Heart right ventricle (tissue), 16 donors: ENCODE measurements at regions not wholly inside any gene's neighbourhood (a gene's known extent, or its start where the extent isn't known, plus 50 kb on each side); places are given as distances from the start of the nearest gene placed in this dataset.

Experiments used
- ATAC-seq, 8 donors: fragments of 200-7000 bp; cut with Tn5 transposase; one replicate each; pipeline ENCODE4 v1.9.1; 2020; ENCODE audit warnings: mild to moderate bottlenecking in 8 of 8, moderate library complexity in 8 of 8, moderate number of reproducible peaks in 1 of 8
- DNase-seq, 2 donors: peaks; one replicate each; pipeline ENCODE4 v3.0.0-alpha.2; 2020
- H3K27ac ChIP-seq, 10 donors: fragments of 200-600 bp; sonication (generic) in 2 of 10; one replicate each; pipeline versions ENCODE4 v1.5.0 to v1.8.0; 2020 to 2022; ENCODE audit warnings: mild to moderate bottlenecking in 3 of 10
- H3K27me3 ChIP-seq, 7 donors: fragments of 200-600 bp; one replicate each; pipeline ENCODE4 v1.8.0; 2021 to 2022; ENCODE audit warnings: mild to moderate bottlenecking in 2 of 7
- H3K36me3 ChIP-seq, 9 donors: fragments of 200-600 bp; sonication (generic) in 1 of 9; one replicate each; pipeline versions ENCODE4 v1.5.0 to v1.8.0; 2020 to 2022; ENCODE audit warnings: mild to moderate bottlenecking in 2 of 9
- H3K4me1 ChIP-seq, 9 donors: fragments of 200-600 bp; sonication (generic) in 1 of 9; one replicate each; pipeline versions ENCODE4 v1.5.0 to v1.8.0; 2020 to 2022; ENCODE audit warnings: mild to moderate bottlenecking in 4 of 9
- H3K4me3 ChIP-seq, 10 donors: fragments of 200-600 bp; sonication (generic) in 2 of 10; one replicate each; pipeline versions ENCODE4 v1.5.0 to v1.8.0; 2020 to 2022; ENCODE audit warnings: mild to moderate bottlenecking in 7 of 10, moderate library complexity in 2 of 10
- H3K9me3 ChIP-seq, 11 donors: fragments of 200-600 bp in 10 of 11; sonication (generic) in 2 of 11; one replicate each; pipeline versions ENCODE4 v1.5.0 to v1.8.0; 2013 to 2022; ENCODE audit warnings: mild to moderate bottlenecking in 2 of 11, control low read depth in 1 of 11, moderate library complexity in 1 of 11
- WGBS, 2 donors: extraction: QIAGEN DNeasy Blood & Tissue Kit; methylation state at CpG; one replicate each; pipeline ENCODE4 v1.1.7; 2013; ENCODE audit warnings: inconsistent platforms in 1 of 2; 5-methylcytosine and 5-hydroxymethylcytosine counted together
- intact Hi-C, 10 donors: fragments of 100-400 bp; cut with DNase I; formaldehyde crosslinking; loops; one replicate each; pipeline versions ENCODE4 v1.11.1 to v1.14.2; 2022
- TF ChIP-seq, protein P1 (sequence below), 9 donors: fragments of 200-600 bp; sonication (generic) in 2 of 9; IDR thresholded peaks; one replicate each; pipeline versions ENCODE4 v1.5.0 to v1.8.0; 2021 to 2022; ENCODE audit warnings: antibody characterized with exemption in 9 of 9, mild to moderate bottlenecking in 5 of 9, moderate library complexity in 1 of 9
- donor health status: Arrhythmogenic right ventricular cardiomyopathy.
- donor health status: ischemic (EF 13 %, LVEDD 7.1; RV severe dilation, severe dysfunction).
- donor health status: healthy with polysubstance abuse.
- donor health status: DM: no; HTN: yes; CAD: no.
- donor health status: DM: no; HTN: no; CAD: no.
- donor health status: ischemic (EF 25% LVEDD 6.9; RV normal size, moderate dysfunction).
- donor health status: ischemic (EF 25% LVEDD 5.7; RV mildly dilated, moderate dysfunction).
- donor health status: healthy.
- donor health status: DM: yes; HTN: yes; CAD: no.
- donor health status: Ischemic cardiomyopathy.
- donor health status: ischemic (EF 35%, LVEDD 5.7; RV mildly dilated, moderate dysfunction).
- donor health status: nonischemic (EF 11% LVEDD 7.7; RV severe dilation, severe dysfunction).
- donor health status: DM: yes; HTN: yes; CAD: no.
- donor health status: PGD.
- donor health status: ischemic (EF 29% LVEDD 5.4; RV normal size, mild dysfunction).
- donor health status: nonischemic (EF 23%, LVEDD 6.1; RV moderate dilation, normal function).

DNA sequence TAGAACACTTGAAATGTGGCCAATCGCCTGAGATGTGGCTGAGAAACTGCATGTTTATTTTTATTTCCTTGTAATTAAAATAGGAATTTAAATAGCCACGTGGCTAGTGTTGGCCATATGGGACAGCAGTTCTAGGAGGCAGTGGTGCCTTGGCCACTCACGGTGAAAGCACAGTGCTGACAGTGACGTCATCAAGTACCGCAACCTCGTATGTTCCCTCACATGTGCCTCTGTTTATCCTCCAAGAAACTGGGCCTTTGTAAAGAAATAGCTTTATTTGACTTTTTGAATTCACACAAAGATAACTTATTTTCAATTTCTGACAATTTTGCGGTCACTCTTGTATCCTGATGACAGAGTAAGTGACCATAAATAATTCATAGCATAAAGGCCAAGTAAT is 575.0 kb downstream of the DCDC2C start:
- Histone ChIP-seq H3K9me3 (peaks cover 0 to 8% (median 0%) of the 10 kb centered on the region in 11 donors), H3K36me3 (no peaks in the 10 kb centered on the region), H3K4me3 (no peak overlapping the region), H3K27me3 (peaks cover 0 to 4% (median 0%) of the 10 kb centered on the region in 7 donors), H3K4me1 (no peaks in the 10 kb centered on the region), H3K27ac (no peak overlapping the region)
- intact Hi-C loops, result no loop called here
- 77 to 80% methylated on average over 7 of the region's 7 CpGs for WGBS, 2 donors
- DNase-seq (no peak), ATAC-seq (no peak)
- TF ChIP-seq, protein P1, sequence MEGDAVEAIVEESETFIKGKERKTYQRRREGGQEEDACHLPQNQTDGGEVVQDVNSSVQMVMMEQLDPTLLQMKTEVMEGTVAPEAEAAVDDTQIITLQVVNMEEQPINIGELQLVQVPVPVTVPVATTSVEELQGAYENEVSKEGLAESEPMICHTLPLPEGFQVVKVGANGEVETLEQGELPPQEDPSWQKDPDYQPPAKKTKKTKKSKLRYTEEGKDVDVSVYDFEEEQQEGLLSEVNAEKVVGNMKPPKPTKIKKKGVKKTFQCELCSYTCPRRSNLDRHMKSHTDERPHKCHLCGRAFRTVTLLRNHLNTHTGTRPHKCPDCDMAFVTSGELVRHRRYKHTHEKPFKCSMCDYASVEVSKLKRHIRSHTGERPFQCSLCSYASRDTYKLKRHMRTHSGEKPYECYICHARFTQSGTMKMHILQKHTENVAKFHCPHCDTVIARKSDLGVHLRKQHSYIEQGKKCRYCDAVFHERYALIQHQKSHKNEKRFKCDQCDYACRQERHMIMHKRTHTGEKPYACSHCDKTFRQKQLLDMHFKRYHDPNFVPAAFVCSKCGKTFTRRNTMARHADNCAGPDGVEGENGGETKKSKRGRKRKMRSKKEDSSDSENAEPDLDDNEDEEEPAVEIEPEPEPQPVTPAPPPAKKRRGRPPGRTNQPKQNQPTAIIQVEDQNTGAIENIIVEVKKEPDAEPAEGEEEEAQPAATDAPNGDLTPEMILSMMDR (IDR thresholded peaks at IDR 0.05), result no peak

DNA sequence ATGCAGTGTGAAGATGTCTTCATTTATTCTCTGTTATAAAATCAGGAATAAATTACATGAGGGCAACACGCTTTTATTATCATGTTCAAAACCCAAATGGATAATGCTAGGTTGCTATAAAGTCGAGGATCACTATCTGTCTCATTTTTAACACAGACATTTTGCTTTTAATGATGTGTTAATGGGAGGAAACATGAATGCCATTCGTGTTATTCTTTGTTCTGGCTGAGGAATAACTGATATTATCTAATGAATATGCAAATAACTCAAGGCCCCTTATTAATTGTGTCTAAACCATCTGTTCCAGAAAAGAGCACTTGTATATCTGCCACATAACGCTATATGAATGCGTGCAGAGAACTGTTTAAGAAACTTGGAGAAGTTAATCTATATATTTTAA is 576.1 kb downstream of the DCDC2C start:
- 78 to 81% methylated on average over 5 of the region's 5 CpGs for WGBS, 2 donors
- H3K36me3 ChIP-seq, result no peaks in the 10 kb centered on the region
- DNase-seq (no peak), ATAC-seq (no peak)
- H3K4me1 ChIP-seq, result no peaks in the 10 kb centered on the region
- peaks cover 0 to 4% (median 0%) of the 10 kb centered on the region in 7 donors for H3K27me3 ChIP-seq
- H3K4me3 ChIP-seq, result no peak overlapping the region
- peaks cover 0 to 10% (median 0%) of the 10 kb centered on the region in 11 donors for H3K9me3 ChIP-seq
- TF ChIP-seq, protein P1 (IDR thresholded peaks at IDR 0.05), result no peak
- H3K27ac ChIP-seq, result no peak overlapping the region
- intact Hi-C loops, result no loop called here

DNA sequence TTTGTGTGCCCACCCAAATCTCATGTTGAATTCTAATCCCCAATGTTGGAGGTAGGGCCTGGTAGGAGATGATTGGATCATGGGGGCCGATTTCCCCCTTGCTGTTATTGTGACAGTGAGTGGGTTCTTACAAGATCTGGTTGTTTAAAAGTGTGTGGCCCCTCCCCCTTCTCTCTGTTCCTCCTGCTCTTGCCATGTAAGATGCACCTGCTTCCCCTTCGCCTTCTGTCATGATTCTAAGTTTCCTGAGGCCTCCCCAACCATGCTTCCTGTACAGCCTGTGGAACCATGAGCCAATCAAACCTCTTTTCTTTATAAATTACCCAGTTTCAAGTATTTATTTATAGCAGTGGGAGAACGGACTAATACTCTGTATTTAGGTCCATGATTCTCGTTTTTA is 588.1 kb downstream of the DCDC2C start:
- Histone ChIP-seq H3K27me3 (no peaks in the 10 kb centered on the region), H3K4me1 (no peaks in the 10 kb centered on the region), H3K27ac (no peak overlapping the region), H3K4me3 (no peak overlapping the region), H3K9me3 (peaks cover 0 to 9% (median 0%) of the 10 kb centered on the region in 11 donors), H3K36me3 (no peaks in the 10 kb centered on the region)
- TF ChIP-seq, protein P1 (IDR thresholded peaks at IDR 0.05), result no peak
- ATAC-seq (no peak), DNase-seq (no peak)
- 57 to 61% methylated on average over 4 of the region's 4 CpGs for WGBS, 2 donors
- intact Hi-C loops, result no loop called here

DNA sequence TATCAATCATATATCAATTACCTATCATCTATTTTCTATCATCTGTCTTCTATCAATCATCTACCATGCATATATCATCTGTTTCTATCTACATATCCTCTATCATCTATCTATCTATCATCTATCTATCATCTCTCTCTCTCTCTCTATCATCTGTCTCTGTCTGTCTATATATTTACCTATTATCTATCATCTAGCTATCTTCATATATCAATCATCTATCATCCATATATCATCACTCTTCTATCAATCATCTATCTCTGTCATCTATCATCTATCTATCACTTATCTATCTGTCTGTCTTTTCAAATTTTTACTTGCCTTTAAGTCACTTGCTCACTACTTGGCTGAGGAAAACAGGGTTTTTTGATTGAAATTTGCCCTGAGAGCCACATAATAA is 592.3 kb downstream of the DCDC2C start:
- Histone ChIP-seq H3K9me3 (peaks cover 0 to 6% (median 0%) of the 10 kb centered on the region in 11 donors), H3K27ac (no peak overlapping the region), H3K36me3 (no peaks in the 10 kb centered on the region), H3K4me3 (no peak overlapping the region), H3K4me1 (no peaks in the 10 kb centered on the region), H3K27me3 (no peaks in the 10 kb centered on the region)
- TF ChIP-seq, protein P1 (IDR thresholded peaks at IDR 0.05), result no peak
- intact Hi-C loops, result no loop called here
- DNase-seq, result no peak
- no peak for ATAC-seq
